Lung microvascular endothelial cell (primary cell): ENCODE measurements at regions not wholly inside any gene's neighbourhood (a gene's known extent, or its start where the extent isn't known, plus 50 kb on each side); places are given as distances from the start of the nearest gene placed in this dataset.

Experiments
- DNase-seq, 2 donors: peaks; one replicate each; pipeline versions ENCODE4 v3.0.0 to v3.0.0-alpha.2; 2010; ENCODE audit warnings: low read depth in 2 of 2

- no peak for DNase-seq
Measured at GRCh38 chr18:11269257-11269656, 119.9 kb upstream of the PIEZO2 start.

GRCh38 chr18:11268741-11269233 is 119.4 kb upstream of the PIEZO2 start:
- DNase-seq, result peak in 1 of 2 donors; percentile 37

GRCh38 chr18:11268153-11268552 is 118.8 kb upstream of the PIEZO2 start:
- DNase-seq, result no peak

GRCh38 chr18:11266781-11267480 is 117.6 kb upstream of the PIEZO2 start:
- DNase-seq, result no peak

GRCh38 chr18:11261486-11261885 is 112.1 kb upstream of the PIEZO2 start:
- no peak for DNase-seq

GRCh38 chr18:11260961-11261461 is 111.6 kb upstream of the PIEZO2 start:
- no peak for DNase-seq

- DNase-seq, result peak in 1 of 2 donors; percentile 53
Measured at GRCh38 chr18:11259469-11260150, 110.2 kb upstream of the PIEZO2 start.

GRCh38 chr18:11258039-11258610 is 108.8 kb upstream of the PIEZO2 start:
- DNase-seq, result no peak

- no peak for DNase-seq
Measured at GRCh38 chr18:11256251-11256650, 106.9 kb upstream of the PIEZO2 start.

GRCh38 chr18:11251891-11252270 is 102.5 kb upstream of the PIEZO2 start:
- DNase-seq, result peak; percentile 10 to 98

GRCh38 chr18:11251229-11251890 is 102.0 kb upstream of the PIEZO2 start:
- peak in 1 of 2 donors; percentile 71 for DNase-seq

- no peak for DNase-seq
Measured at GRCh38 chr18:11249391-11249790, 100.0 kb upstream of the PIEZO2 start.

- no peak for DNase-seq
Measured at GRCh38 chr18:11247381-11247970, 98.1 kb upstream of the PIEZO2 start.

GRCh38 chr18:11246495-11247300 is 97.3 kb upstream of the PIEZO2 start:
- no peak for DNase-seq

GRCh38 chr18:11245879-11246278 is 96.5 kb upstream of the PIEZO2 start:
- DNase-seq, result no peak

- no peak for DNase-seq
Measured at GRCh38 chr18:11237484-11237883, 88.1 kb upstream of the PIEZO2 start.

- DNase-seq, result no peak
Measured at GRCh38 chr18:11237066-11237465, 87.7 kb upstream of the PIEZO2 start.

GRCh38 chr18:11224153-11224552 is 74.8 kb upstream of the PIEZO2 start:
- peak in 1 of 2 donors; percentile 87 for DNase-seq

- no peak for DNase-seq
Measured at GRCh38 chr18:11219571-11219970, 70.2 kb upstream of the PIEZO2 start.

- DNase-seq, result no peak
Measured at GRCh38 chr18:11215216-11215615, 65.8 kb upstream of the PIEZO2 start.

- DNase-seq, result no peak
Measured at GRCh38 chr18:11204020-11204419, 54.7 kb upstream of the PIEZO2 start.
